GM12874 (cell line): ENCODE measurements at regions not wholly inside any gene's neighbourhood (a gene's known extent, or its start where the extent isn't known, plus 50 kb on each side); places are given as distances from the start of the nearest gene placed in this dataset.

ENCODE experiments used
- CTCF ChIP-seq: IDR thresholded peaks from 2 replicates; pipeline ENCODE4 v1.5.1; 2011; ENCODE audit warnings: low read depth, mild to moderate bottlenecking, control low read depth, low read length, moderate library complexity; ENCODE audit not compliant: insufficient read depth

- TF ChIP-seq CTCF, result no peak
Observed at GRCh38 chr16:85321509-85322271, 209.4 kb upstream of the CIBAR2 start.

GRCh38 chr16:85323230-85323960, 211.1 kb upstream of the CIBAR2 start:
- no peak for TF ChIP-seq CTCF

GRCh38 chr16:85323961-85324253, 211.6 kb upstream of the CIBAR2 start:
- no peak for TF ChIP-seq CTCF

GRCh38 chr16:85324488-85324887, 212.2 kb upstream of the CIBAR2 start:
- TF ChIP-seq CTCF, result no peak

GRCh38 chr16:85326113-85326793, 214.0 kb upstream of the CIBAR2 start:
- TF ChIP-seq CTCF, result no peak

GRCh38 chr16:85326794-85327181, 214.5 kb upstream of the CIBAR2 start:
- TF ChIP-seq CTCF, result no peak
